OCI-LY7 (cell line): ENCODE measurements at regions not wholly inside any gene's neighbourhood (a gene's known extent, or its start where the extent isn't known, plus 50 kb on each side); places are given as distances from the start of the nearest gene placed in this dataset.

Experiments
- CTCF ChIP-seq: fragments of 200-600 bp; sonication (generic); conservative IDR thresholded peaks from 2 replicates; pipeline ENCODE4 v1.5.1; 2014; ENCODE audit warnings: mild to moderate bottlenecking, antibody characterized with exemption, low read length, moderate library complexity, mixed read lengths
- EZH2phosphoT487 ChIP-seq: fragments of 200-600 bp; sonication (generic); IDR thresholded peaks from 2 replicates; pipeline ENCODE4 v1.6.1; 2018; ENCODE audit warnings: low read depth, borderline replicate concordance, mild to moderate bottlenecking, mixed run types, antibody characterized with exemption, low read length, moderate library complexity, mixed read lengths

GRCh38 chr22:34776817-34777216, 289.1 kb upstream of the ISX start:
- TF ChIP-seq CTCF (no peak), EZH2phosphoT487 (no peak)
